ENCODE measurements at regions not wholly inside any gene's neighbourhood (a gene's known extent, or its start where the extent isn't known, plus 50 kb on each side); places are given as distances from the start of the nearest gene placed in this dataset.

- TF ChIP-seq CTCF (IDR thresholded peaks at IDR 0.05) = no peak
- no peak for TF ChIP-seq FOXM1 (IDR thresholded peaks at IDR 0.05; ENCODE audit: low read depth)
- TF ChIP-seq YY1 (IDR thresholded peaks at IDR 0.05; ENCODE audit: low read depth) = no peak
- no peak for TF ChIP-seq REST (IDR thresholded peaks at IDR 0.05; ENCODE audit: low read depth, low read length)
- no peak for TF ChIP-seq MEF2A (IDR thresholded peaks at IDR 0.05; ENCODE audit: borderline replicate concordance, low read depth)
- no peak for TF ChIP-seq POLR2AphosphoS5 (IDR thresholded peaks at IDR 0.05; ENCODE audit: low read depth, low read length)
Measured at GRCh38 chr5:52339285-52339684, 448.4 kb upstream of the ITGA1 start.
